Ovary (tissue), 7 donors: ENCODE measurements at regions not wholly inside any gene's neighbourhood (a gene's known extent, or its start where the extent isn't known, plus 50 kb on each side); places are given as distances from the start of the nearest gene placed in this dataset.

Experiments
- DNase-seq, 5 donors: peaks; one replicate each; pipeline ENCODE4 v3.0.0-alpha.2; 2019 to 2020
- H3K27ac ChIP-seq, 2 donors: fragments of 200-600 bp; one replicate each; pipeline versions ENCODE4 v1.5.1 to v1.8.0; 2019 to 2022
- H3K27me3 ChIP-seq: fragments of 200-600 bp; one replicate; pipeline ENCODE4 v1.8.0; 2022
- H3K36me3 ChIP-seq: fragments of 200-600 bp; sonication (generic); one replicate; pipeline ENCODE4 v1.5.1; 2019
- H3K4me1 ChIP-seq: one replicate; pipeline ENCODE4 v1.8.1; 2013; ENCODE audit warnings: mild to moderate bottlenecking, moderate library complexity; ENCODE audit not compliant: insufficient read depth
- H3K4me3 ChIP-seq: fragments of 200-600 bp; sonication (generic); one replicate; pipeline ENCODE4 v1.5.1; 2017
- H3K9me3 ChIP-seq, 2 donors: fragments of 200-600 bp in 1 of 2; sonication (generic) in 1 of 2; one replicate each; pipeline versions ENCODE4 v1.5.1 to v1.8.1; 2013 to 2019; ENCODE audit warnings: mild to moderate bottlenecking in 1 of 2, moderate library complexity in 1 of 2
- EP300 ChIP-seq: sonication (generic); formaldehyde crosslinking; IDR thresholded peaks from one replicate; pipeline ENCODE4 v1.6.1; 2017; ENCODE audit warnings: antibody characterized with exemption
- POLR2A ChIP-seq: fragments of 450-650 bp; IDR thresholded peaks from one replicate; pipeline ENCODE4 v1.6.1; 2017; ENCODE audit warnings: antibody characterized with exemption, mild to moderate bottlenecking, moderate library complexity
- WGBS, 3 donors: extraction: QIAGEN DNeasy Blood & Tissue Kit in 1 of 3; methylation state at CpG; one replicate each; pipeline versions ENCODE4 v1.1.5 to v1.1.7; 2013 to 2017; 5-methylcytosine and 5-hydroxymethylcytosine counted together
- intact Hi-C, 4 donors: fragments of 100-400 bp; cut with DNase I; formaldehyde crosslinking; loops; one replicate each; pipeline versions ENCODE4 v1.11.0 to v1.15.1; 2022 to 2023
- TF ChIP-seq, protein P1 (sequence below), 3 donors: fragments of 450-650 bp in 2 of 3; fragments of 200-600 bp in 1 of 3; IDR thresholded peaks; one replicate each; pipeline versions ENCODE4 v1.5.1 to v1.8.0; 2016 to 2022; ENCODE audit warnings: antibody characterized with exemption in 3 of 3, mild to moderate bottlenecking in 1 of 3
- donor health status: DM: no; HTN: no; CAD: no; lungs with moderate emphysema.
- donor health status: DM: no; HTN: no; CAD: no.
- donor health status: Bipolar disorder and iron deficiency.
- donor health status: DM: no; HTN: no; CAD: no.
- donor health status: DM: yes; HTN: yes; CAD: no.

DNA sequence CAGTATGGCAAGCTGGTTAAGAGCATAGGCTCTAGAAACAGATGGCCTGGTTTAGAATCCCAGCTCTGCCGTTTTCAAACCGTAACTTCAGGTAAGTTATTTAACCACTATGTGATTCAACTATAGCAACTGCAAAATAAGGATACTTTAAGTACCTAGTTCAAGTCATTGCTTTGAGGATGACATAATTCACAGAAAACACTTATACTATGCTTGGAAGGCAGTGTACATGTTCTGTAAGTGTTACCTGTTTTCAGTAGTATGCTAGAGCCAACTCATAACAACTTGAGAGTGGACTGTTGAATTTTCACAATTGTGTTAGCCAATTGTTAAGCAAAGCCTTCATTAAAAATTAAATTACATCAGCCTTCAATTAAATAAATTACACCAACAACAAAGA, 134.8 kb upstream of the BEND6 start:
- no peak for TF ChIP-seq POLR2A
- TF ChIP-seq, protein P1, sequence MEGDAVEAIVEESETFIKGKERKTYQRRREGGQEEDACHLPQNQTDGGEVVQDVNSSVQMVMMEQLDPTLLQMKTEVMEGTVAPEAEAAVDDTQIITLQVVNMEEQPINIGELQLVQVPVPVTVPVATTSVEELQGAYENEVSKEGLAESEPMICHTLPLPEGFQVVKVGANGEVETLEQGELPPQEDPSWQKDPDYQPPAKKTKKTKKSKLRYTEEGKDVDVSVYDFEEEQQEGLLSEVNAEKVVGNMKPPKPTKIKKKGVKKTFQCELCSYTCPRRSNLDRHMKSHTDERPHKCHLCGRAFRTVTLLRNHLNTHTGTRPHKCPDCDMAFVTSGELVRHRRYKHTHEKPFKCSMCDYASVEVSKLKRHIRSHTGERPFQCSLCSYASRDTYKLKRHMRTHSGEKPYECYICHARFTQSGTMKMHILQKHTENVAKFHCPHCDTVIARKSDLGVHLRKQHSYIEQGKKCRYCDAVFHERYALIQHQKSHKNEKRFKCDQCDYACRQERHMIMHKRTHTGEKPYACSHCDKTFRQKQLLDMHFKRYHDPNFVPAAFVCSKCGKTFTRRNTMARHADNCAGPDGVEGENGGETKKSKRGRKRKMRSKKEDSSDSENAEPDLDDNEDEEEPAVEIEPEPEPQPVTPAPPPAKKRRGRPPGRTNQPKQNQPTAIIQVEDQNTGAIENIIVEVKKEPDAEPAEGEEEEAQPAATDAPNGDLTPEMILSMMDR (IDR thresholded peaks at IDR 0.05) = no peak
- TF ChIP-seq EP300 = no peak
- H3K36me3 ChIP-seq = no peaks in the 10 kb centered on the region
- intact Hi-C loops = no loop called here
- H3K27ac ChIP-seq = no peak overlapping the region
- no peaks in the 10 kb centered on the region for H3K27me3 ChIP-seq
- no peak overlapping the region for H3K4me3 ChIP-seq
- no peak for DNase-seq
- peaks cover 2% of the 10 kb centered on the region for H3K4me1 ChIP-seq
- no peaks in the 10 kb centered on the region for H3K9me3 ChIP-seq
- 82 to 93% (median 85%) methylated on average over 2 of the region's 2 CpGs for WGBS, 3 donors

DNA sequence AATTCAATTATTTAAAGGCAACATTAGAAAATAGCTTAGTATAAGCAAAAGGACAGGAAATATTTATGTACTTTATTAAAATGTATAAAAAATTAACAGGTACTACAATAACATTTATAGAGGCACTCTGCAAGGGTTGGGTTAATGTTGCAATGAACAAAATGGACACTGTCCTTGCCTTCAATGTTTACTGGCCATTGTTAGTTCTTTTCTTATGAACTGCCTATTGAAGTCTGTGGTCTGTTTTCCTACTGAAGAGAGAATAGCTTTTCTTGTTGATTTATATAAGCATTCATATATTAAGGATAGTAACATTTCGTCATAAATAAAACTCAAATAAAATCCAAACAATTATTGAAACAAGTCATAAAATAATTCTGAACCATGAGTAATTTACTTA, 135.3 kb upstream of the BEND6 start:
- Histone ChIP-seq H3K27me3 (no peaks in the 10 kb centered on the region), H3K27ac (no peak overlapping the region), H3K4me3 (no peak overlapping the region), H3K36me3 (no peaks in the 10 kb centered on the region), H3K9me3 (no peaks in the 10 kb centered on the region), H3K4me1 (peaks cover 2% of the 10 kb centered on the region)
- TF ChIP-seq, protein P1 (IDR thresholded peaks at IDR 0.05) = no peak
- TF ChIP-seq EP300 (no peak), POLR2A (no peak)
- WGBS, 3 donors = 87 to 94% (median 88%) methylated on average over 1 of the region's 1 CpG
- intact Hi-C loops = no loop called here
- no peak for DNase-seq

DNA sequence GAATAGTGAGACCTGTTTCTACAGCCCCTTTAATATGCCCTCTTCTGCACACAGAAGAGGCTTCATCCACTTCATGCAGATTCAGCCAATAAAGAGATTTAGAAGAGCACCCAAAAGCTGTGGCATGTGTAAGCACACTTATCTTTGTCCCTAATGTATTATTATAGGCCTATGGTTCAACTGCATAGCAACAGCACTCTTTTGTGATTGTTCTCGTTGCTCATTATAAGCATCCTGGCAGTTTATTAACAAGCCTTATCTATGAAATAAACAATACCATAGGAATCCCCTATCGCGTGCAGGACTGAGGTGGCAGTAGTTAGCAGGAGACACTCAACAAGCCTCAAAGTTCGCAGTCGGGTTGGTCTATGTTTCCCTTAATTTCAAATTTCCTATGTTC, 138.5 kb upstream of the BEND6 start:
- TF ChIP-seq EP300 (no peak), POLR2A (no peak)
- TF ChIP-seq, protein P1 (IDR thresholded peaks at IDR 0.05) = no peak
- no peak overlapping the region for H3K27ac ChIP-seq
- H3K4me1 ChIP-seq = peaks cover 2% of the 10 kb centered on the region
- DNase-seq = no peak
- no peak overlapping the region for H3K4me3 ChIP-seq
- no peaks in the 10 kb centered on the region for H3K9me3 ChIP-seq
- 71 to 87% (median 81%) methylated on average over 5 of the region's 5 CpGs for WGBS, 3 donors
- no peaks in the 10 kb centered on the region for H3K36me3 ChIP-seq
- no peaks in the 10 kb centered on the region for H3K27me3 ChIP-seq
- intact Hi-C loops = no loop called here

DNA sequence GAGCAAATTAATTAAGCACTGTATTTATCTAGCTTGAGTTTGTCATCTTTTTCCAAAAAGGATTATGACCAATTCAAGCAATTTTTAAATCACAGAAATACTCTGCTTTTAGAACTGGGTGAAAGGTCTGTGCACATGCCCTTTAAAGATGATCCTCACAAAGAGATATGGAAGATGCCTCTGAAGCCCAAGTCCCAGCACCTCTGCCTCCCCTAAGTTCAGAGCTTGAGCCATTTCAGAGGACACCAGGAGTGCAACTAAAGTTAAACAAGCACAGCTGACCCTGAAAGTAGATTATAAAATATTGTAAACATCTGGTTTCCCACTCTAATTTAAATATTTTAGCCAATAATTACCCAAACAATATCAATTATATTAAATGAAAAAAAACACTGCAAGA, 139.5 kb upstream of the BEND6 start:
- H3K4me1 ChIP-seq = peaks cover 3% of the 10 kb centered on the region
- TF ChIP-seq EP300 = no peak
- no peak for TF ChIP-seq POLR2A
- TF ChIP-seq, protein P1 (IDR thresholded peaks at IDR 0.05) = no peak
- DNase-seq = no peak
- no peaks in the 10 kb centered on the region for H3K27me3 ChIP-seq
- no peak overlapping the region for H3K27ac ChIP-seq
- H3K9me3 ChIP-seq = no peaks in the 10 kb centered on the region
- no peak overlapping the region for H3K4me3 ChIP-seq
- intact Hi-C loops = no loop called here
- H3K36me3 ChIP-seq = no peaks in the 10 kb centered on the region

DNA sequence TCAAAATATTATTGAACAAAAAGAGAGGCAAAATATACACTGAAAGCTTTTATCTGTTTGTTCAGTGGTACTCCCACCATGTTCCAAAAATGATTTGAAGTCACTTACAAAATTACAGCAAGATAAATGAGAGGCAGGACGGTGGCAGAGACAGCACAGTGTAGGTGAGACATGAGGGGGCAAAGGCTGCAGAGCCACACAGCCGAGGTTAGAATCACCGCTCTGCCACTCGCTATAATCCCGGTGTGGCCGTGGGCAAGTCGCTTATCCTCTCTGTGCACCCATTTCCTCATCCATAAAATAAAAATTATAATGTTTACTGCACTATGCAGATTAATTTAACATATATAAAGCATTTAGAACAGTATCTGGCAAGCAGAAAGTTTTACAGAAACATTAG, 140.1 kb upstream of the BEND6 start:
- WGBS, 3 donors = 86 to 91% (median 91%) methylated on average over 7 of the region's 7 CpGs
- H3K4me1 ChIP-seq = peaks cover 3% of the 10 kb centered on the region
- no peak overlapping the region for H3K4me3 ChIP-seq
- no peak overlapping the region for H3K27ac ChIP-seq
- DNase-seq = no peak
- no peak for TF ChIP-seq EP300
- no peak for TF ChIP-seq POLR2A
- no peaks in the 10 kb centered on the region for H3K9me3 ChIP-seq
- H3K36me3 ChIP-seq = no peaks in the 10 kb centered on the region
- no peaks in the 10 kb centered on the region for H3K27me3 ChIP-seq
- intact Hi-C loops = no loop called here
